ENCODE measurements at regions not wholly inside any gene's neighbourhood (a gene's known extent, or its start where the extent isn't known, plus 50 kb on each side); places are given as distances from the start of the nearest gene placed in this dataset.
"Not testable (repeated sequence)": the region's sequence is repeated elsewhere in the genome, so short reads cannot be mapped to it uniquely, and the experiment has no call there.

DNA sequence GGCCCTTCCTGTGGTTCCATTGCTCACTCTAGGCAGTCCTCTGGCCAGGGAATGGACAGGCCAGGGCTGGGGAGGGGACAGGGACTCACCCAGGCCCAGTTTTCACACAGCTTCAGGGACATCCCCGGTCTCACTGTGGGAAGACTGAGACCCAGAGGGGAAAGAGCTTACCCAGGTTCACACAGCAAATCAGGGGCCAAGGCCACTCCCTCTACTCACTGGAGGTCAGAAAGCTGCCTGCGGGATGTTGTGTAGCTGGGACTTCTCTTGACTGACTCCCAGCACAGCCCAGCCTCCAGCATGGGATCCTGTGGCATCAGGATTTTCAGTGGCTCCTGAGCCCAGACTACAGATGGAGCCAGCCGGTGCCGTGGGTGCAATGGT, 122.3 kb upstream of the AKAP13 start:
- TF ChIP-seq CTCF, EZH2phosphoT487 (IDR thresholded peaks at IDR 0.05; ENCODE audit: low read length): not testable (repeated sequence)
